ENCODE measurements at regions not wholly inside any gene's neighbourhood (a gene's known extent, or its start where the extent isn't known, plus 50 kb on each side); places are given as distances from the start of the nearest gene placed in this dataset.

Small RNAs in the stretch of these regions (small RNA-seq; reads per million reads assigned to genes)
- 0 reads per million in 2 donors for gene RF00019
